HG03025 (cell line): ENCODE measurements at regions not wholly inside any gene's neighbourhood (a gene's known extent, or its start where the extent isn't known, plus 50 kb on each side); places are given as distances from the start of the nearest gene placed in this dataset.

ENCODE experiments used
- ATAC-seq: cut with Tn5 transposase; IDR thresholded peaks from one replicate; pipeline ENCODE4 v1.9.1; 2021; ENCODE audit warnings: mild to moderate bottlenecking, moderate library complexity; ENCODE audit not compliant: unreplicated experiment, low FRiP score

- ATAC-seq: no peak
Observed at GRCh38 chr12:90023207-90023900, 314.7 kb upstream of the ATP2B1 start.

- no peak for ATAC-seq
Observed at GRCh38 chr12:90021795-90022440, 313.3 kb upstream of the ATP2B1 start.

GRCh38 chr12:90020881-90021280 is 312.2 kb upstream of the ATP2B1 start:
- ATAC-seq: no peak

GRCh38 chr12:90020436-90020835 is 311.8 kb upstream of the ATP2B1 start:
- no peak for ATAC-seq

- ATAC-seq: no peak
Observed at GRCh38 chr12:90020014-90020413, 311.4 kb upstream of the ATP2B1 start.

- no peak for ATAC-seq
Observed at GRCh38 chr12:90017316-90017715, 308.7 kb upstream of the ATP2B1 start.

- ATAC-seq: no peak
Observed at GRCh38 chr12:90015228-90015627, 306.6 kb upstream of the ATP2B1 start.

GRCh38 chr12:90013409-90013808 is 304.8 kb upstream of the ATP2B1 start:
- peak; percentile 66 for ATAC-seq

- no peak for ATAC-seq
Observed at GRCh38 chr12:90010089-90010488, 301.5 kb upstream of the ATP2B1 start.

- ATAC-seq: no peak
Observed at GRCh38 chr12:90008277-90008676, 299.6 kb upstream of the ATP2B1 start.

- no peak for ATAC-seq
Observed at GRCh38 chr12:90004319-90005074, 295.9 kb upstream of the ATP2B1 start.

- no peak for ATAC-seq
Observed at GRCh38 chr12:90003688-90004087, 295.1 kb upstream of the ATP2B1 start.

GRCh38 chr12:90000721-90001120 is 292.1 kb upstream of the ATP2B1 start:
- ATAC-seq: no peak

GRCh38 chr12:89999699-90000505 is 291.3 kb upstream of the ATP2B1 start:
- no peak for ATAC-seq

- ATAC-seq: no peak
Observed at GRCh38 chr12:89995870-89996269, 287.2 kb upstream of the ATP2B1 start.

- no peak for ATAC-seq
Observed at GRCh38 chr12:89994911-89995310, 286.3 kb upstream of the ATP2B1 start.

- no peak for ATAC-seq
Observed at GRCh38 chr12:89993632-89994031, 285.0 kb upstream of the ATP2B1 start.

- no peak for ATAC-seq
Observed at GRCh38 chr12:89992668-89993451, 284.2 kb upstream of the ATP2B1 start.

GRCh38 chr12:89991807-89992590 is 283.4 kb upstream of the ATP2B1 start:
- ATAC-seq: no peak
